GM21360 (cell line): ENCODE measurements at regions not wholly inside any gene's neighbourhood (a gene's known extent, or its start where the extent isn't known, plus 50 kb on each side); places are given as distances from the start of the nearest gene placed in this dataset.

Experiments
- ATAC-seq: cut with Tn5 transposase; IDR thresholded peaks from one replicate; pipeline ENCODE4 v1.9.1; 2021; ENCODE audit warnings: mild to moderate bottlenecking, moderate library complexity; ENCODE audit not compliant: unreplicated experiment

DNA sequence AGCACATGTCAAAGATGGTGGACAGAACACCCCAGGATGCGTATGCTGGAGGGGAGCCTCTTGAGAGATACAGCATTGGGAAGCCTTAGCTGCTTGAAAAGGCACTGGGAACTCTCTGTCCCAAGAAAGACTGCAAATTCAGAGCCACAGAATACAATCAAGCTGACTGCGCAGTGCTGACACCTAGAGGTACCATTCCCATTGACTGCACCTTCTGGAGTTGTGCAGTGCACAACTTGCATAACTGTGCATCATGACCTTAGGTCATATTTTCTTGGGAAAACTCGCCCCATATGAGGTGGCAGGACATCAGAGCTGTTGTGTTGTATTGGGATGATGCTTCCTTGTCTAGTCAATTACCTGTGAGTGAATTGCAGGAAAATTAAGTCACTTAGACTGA is 646.5 kb upstream of the NOX3 start:
- ATAC-seq, result no peak

DNA sequence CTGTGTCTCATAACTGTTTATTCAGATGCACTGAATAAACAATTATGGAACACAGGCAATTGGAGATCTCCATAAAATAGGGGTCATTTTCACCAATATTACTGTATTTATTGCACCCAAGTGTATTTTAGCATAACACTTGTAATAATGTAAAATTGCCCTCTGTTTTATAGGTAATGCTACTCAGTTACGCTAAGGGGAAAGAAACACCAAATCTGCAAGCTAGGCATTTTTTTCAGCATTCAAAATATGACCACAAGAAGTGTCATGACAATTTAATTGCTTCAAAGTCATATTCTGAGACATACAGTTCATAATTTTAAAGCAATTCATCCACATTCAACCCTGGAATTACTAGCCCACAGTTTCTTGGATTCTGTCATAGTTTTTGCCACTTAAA is 643.2 kb upstream of the NOX3 start:
- no peak for ATAC-seq

DNA sequence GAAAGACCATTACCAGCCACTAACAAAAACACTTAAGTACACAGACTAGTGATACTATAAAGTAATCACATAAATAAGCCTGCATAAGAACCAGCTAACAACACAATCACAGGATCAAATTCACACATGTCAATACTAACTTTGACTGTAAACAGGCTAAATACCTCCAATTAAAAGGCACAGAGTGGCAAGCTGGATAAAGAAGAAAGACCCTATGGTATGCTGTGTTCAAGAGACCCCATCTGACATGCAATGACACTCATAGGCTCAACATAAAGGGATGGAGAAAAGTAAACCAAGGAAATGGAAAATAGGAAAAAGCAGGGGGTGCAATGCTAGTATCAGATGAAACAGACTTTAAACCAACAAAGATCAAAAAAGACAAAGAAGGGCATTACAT is 631.8 kb upstream of the NOX3 start:
- no peak for ATAC-seq

DNA sequence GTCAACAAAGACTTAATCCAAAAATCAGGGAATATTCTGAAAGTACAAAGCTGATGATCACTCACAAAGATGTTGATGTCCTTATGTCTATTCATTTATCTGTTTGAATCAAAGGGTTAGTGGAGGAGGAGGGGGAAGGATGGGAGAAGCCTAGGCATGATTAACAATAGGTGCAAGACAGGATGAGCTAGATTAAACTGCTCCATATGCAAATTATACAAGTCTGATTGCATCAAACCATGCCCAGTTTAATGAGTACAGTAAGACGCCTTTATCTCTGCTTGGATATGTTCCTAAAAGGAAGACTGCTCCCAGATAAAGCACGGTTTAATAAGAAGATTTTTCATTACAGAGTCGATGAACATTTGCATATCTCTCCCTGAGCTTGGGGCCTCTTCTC is 626.4 kb upstream of the NOX3 start:
- no peak for ATAC-seq

DNA sequence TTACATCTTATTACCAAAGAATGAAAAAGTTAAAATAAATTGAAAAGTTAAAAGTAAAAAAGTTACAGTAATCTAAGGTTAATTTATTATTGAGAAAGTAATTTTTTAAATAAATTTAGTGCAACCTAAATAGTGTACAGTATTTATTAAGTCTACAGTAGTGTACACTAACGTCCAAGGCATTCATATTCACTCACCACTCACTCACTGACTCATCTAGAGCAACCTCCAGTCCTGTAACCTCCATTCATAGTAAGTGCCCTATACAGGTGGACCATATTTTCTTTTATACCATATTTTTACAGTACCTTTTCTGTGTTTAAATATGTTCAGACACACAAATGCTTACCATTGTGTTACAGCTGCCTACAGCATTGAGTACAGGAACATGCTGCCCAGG is 624.7 kb upstream of the NOX3 start:
- no peak for ATAC-seq

DNA sequence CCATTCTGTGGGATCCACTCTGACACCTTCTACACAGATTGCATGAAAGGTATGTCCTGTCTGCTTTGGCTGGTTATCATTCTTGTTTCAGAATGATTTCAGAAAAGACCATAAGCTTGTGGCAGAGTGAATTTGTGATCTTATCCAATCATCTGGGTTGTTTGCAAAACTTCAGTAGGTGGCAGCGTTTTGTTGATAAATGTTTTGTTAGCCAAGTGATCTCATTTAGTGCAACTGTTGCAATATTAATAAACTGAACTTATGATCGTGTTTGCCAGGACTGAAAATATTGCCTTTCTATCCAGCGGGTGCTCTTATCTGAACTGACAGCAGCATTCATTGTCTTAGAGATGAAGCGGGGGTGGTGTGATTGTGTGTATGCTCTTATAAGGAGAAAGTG is 613.2 kb upstream of the NOX3 start:
- ATAC-seq, result no peak

DNA sequence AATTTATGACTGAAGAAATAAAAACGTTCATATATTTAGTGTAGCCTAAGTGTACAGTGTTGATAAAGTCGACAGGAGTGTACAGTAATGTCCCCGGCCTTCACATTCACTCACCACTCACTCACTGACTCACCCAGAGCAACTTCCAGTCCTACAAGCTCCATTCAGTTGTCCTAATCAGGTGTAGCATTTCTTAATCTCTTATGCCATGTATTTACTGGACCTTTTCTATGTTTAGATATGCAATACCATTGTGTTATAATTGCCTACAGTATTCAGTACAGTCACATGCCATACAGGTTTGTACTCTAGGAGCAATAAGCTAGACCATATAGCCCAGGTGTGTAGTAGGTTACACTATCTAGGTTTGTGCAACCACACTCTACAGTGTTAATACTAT is 610.2 kb upstream of the NOX3 start:
- ATAC-seq, result no peak

DNA sequence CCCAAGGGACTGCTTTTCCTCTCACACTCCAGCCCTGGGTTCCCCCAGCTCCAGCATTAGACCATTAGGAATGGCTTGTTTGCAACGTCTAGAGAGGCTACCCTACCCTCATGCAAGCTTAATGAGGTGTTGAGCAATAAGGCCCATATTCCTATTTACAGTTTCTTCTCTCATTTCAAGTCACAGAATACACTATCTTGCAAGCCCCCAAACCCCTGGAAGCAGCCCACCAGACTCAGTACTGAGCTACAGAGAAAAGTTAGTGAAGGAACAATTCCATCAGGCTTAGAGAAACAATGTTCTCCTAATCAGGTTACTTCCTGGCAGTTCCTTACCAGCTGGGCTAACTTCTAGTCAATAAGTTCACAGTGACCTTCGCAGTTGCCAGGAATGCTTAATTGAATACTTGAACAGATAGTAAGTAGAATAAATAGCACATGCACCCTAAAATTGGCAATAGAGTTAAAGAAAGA is 606.5 kb upstream of the NOX3 start:
- no peak for ATAC-seq

DNA sequence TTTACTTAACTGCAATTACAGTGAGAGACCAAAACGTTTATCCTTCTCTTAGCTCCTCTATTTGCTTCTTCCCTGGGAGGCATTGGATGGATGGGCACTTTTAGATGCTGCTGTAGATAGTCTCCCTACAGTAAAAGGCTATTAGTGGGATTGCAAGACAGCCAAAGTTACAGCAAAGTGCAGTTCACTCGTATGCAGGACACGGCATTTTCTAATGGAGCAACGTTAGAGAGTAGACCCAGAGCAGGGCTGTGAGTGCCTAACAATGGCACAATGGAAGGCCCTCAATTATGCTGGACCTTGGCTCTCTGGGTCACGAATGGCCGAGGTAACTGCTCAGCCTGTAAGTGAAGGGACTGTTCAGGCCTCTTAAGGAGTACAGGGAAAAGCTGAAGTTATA is 605.8 kb upstream of the NOX3 start:
- no peak for ATAC-seq

DNA sequence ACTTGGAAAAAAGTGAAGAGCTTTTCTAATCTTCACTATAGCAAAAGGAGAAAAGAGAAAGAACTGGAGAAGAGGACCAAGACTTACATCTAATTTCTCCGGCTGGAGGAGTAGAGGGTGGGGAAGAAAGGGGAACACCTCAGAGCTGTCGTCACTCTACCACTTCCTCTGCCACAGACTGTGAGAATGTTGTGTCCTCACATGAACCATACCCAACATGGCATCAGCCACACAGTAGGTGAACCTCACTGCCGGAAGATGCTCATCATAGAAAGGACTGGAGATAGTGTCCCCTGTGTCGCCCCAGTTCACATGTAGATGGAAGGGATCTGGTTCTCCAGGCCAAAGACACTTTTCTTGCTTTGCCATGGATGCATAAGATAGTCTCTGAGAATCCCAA is 604.4 kb upstream of the NOX3 start:
- no peak for ATAC-seq

DNA sequence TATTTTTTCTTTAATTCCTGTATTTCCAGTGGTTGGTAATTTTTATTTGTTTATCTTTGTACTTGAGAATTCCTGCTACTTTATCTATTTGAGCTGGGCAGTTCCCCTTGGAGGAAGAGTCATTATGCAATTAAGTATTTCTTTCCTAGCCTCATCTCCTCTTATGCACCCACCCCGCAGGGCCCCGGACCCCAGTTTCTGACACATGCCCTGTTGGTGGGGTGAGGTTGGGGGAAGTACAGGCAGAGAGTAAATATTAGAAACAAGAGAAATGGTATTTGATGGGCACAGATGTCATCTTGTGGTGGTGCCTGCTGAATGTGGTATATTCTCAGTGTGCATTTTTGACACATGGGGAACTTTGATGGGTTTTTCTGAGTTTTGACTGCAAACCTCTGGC is 602.7 kb upstream of the NOX3 start:
- no peak for ATAC-seq

DNA sequence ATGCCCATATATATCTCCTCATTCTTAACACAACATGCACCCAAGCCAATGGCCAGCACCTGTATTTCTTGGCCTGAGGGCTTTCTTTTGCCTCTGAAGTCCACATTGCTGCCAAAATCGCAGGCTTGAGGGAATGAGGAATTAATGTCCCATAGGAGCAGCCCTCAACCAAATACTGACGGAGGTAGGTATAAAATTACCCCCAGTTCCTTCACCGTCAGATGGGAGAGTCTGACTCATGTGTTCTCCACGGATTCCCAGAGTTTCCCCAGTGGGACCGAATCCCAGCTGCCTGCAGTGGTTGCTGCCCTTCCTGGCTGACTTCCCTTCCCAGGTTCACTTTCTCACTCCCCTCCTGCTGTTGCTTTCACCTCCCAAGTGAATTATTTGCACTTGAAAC is 602.2 kb upstream of the NOX3 start:
- ATAC-seq, result no peak

DNA sequence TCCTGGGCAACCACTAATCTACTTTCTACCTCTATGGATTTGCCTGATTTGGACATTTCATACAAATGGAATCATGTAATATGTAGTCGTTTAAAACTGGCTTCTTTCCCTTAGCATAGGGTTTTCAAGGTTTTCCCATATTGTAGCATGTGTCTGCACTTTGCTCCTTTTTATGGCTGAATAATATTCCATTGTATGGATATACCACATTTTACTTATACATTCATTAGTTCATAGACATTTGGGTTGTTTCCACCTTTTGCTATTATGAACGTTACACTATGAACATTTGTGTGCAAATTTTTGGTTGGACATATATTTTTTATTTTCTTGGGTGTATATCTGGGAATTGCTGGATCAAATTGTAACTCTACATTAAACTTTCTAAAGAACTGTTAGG is 600.4 kb upstream of the NOX3 start:
- ATAC-seq, result no peak

DNA sequence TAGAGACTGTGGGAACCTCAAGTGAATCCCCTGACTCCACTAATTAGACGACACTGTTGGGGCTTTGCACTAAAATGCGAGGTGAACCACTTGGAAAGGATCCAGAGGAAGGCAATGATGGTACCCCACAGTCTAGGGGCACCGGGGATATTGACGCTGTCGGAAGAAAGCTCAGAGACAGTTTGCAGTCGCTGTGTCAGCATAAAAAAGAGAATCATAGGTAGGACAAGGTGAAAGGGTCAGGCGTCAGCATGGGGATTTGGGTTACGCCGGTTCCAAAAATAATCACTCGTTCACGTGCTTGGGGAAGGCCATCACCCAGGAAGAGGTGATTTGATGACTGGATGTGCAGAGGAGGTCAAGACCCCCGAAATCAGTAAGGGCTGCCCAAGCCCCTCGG is 598.0 kb upstream of the NOX3 start:
- ATAC-seq, result no peak

DNA sequence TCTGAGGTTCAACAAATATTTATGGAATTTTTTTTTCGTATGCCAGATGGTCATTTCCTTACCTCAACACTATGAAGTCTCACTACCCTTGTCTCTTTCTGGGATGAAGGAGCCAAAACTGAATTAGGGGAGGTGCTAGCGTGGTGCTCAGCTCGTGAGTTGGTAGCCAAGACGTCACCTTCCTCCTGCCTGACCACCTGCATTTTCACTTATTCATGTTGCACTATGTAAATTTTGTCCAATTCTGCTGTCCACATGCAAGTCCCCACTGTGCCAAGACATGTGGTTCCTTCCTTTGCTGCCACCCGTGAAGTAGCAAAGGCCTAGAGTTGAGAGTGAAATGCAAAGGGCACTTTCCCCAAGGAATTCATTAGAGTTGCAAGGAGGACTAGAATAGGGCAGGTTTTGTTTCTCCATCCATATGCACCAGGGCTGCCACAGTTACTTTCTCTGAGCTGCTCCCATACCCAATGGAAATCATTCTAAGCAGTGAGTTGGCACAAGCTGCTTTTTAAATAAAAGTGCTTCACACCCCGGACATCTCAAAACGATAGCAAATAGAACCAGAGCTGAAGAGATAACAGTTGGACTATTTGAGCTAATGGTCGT is 591.3 kb upstream of the NOX3 start:
- no peak for ATAC-seq

DNA sequence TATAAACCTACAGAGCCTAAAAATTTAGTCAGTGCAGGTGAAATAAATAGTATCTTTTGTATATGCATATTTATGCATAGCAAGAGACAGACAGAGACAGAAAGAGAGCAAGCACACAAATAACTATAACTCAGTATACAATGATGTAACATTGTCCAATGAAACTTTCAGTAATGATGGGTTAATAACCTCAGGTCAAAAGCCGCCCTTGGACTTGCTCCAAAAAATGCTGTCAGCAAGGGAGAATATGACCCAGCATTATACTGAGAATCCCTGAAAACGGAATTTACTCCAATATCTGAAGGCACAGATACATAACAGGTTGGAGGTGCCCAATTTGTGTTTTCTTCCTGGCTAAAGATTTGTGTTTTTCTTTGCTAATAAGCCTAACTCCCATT is 590.6 kb upstream of the NOX3 start:
- no peak for ATAC-seq

DNA sequence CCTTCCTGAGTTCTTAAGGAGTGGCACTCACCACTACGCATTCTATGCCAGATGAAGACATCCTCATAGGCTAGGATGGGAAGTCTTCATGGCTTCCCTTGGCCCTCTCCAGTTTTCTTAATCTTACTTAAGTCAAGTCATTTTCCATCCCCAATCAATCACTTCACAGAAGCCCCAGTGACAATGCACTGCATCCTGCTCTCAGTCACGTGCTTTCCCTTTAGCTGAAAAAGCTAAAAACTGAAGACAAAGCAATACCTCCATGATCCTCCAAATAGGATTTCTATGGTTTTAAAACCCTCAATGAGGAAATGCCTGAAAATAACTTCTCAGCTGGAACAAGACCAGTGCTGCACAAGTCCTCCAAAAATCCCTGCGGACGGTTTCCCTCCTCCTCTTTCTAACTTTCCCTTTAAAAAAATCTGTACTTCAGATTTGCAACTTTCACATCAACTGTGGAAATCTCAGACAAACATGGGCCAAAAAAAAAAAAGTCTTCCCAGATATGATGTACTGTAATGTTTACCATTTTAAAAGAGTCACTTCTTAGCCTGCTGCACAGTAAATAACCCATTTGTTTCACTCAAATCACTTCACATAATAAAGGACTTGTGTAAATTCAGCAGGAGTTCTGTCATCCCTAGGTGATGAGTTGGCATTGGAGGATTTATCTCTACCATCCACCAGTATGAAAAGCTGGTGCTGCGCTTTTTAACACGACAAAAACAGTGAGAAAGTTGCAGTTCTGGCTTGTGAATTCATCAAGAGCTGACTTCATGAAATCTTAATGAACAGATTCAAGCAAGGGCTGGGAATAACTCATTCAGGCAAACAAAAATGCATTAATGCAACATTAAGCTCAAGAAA is 590.0 kb upstream of the NOX3 start:
- ATAC-seq, result no peak

DNA sequence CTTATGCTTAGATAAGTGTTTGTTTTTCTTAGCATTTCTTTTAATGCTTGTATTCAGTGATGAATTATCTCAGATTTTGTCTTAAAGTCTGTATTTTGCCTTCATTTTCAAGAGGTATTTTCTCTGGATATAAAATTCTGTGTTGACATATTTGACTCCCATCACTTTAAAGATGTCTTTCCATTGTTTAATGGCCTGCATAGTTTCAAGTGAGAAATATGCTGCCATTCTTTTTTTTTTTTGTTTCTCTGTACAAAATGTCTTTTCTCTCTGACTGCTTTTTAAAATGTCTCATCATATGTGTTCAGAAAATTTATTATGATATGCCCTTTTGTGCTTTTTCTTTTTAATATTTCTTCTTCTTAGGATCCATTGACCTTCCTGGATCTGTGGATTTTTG is 578.0 kb upstream of the NOX3 start:
- no peak for ATAC-seq

DNA sequence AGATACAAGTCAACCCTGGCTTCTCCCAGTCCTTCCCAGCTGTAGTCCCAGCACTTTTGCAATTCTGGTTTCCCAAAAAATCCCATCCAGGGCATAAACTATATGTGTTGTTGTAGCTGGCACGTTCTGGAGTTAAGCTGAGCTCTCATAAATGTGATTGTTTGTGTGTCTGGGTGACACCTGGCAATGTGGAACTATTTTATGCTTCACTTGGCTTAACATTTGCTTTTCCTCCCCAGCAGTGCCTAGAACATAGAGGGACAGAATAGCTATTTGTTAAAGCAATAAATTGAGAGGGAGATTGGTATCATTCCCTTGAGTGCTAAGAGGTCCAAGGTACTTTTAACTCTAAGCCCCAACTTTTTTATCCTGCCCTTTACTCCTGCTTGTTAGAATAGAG is 575.9 kb upstream of the NOX3 start:
- ATAC-seq, result no peak

DNA sequence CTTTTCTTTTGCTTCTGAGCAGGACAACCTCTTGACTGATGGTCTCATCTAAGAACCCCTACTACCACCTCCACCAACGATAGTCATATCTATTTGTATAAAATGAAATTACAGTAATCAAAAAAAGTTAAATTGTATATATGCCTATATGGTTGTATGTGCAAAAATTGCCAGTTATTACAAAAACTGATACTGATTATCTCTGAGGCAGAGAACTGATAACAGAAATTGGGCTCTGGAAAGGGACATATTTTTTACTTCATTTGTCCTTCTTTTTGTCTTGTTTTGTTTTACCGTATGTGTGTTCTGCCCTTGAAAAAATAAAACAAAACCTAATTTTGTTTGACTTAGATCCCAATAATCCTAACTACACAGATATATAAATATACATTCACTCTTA is 574.4 kb upstream of the NOX3 start:
- ATAC-seq, result no peak

DNA sequence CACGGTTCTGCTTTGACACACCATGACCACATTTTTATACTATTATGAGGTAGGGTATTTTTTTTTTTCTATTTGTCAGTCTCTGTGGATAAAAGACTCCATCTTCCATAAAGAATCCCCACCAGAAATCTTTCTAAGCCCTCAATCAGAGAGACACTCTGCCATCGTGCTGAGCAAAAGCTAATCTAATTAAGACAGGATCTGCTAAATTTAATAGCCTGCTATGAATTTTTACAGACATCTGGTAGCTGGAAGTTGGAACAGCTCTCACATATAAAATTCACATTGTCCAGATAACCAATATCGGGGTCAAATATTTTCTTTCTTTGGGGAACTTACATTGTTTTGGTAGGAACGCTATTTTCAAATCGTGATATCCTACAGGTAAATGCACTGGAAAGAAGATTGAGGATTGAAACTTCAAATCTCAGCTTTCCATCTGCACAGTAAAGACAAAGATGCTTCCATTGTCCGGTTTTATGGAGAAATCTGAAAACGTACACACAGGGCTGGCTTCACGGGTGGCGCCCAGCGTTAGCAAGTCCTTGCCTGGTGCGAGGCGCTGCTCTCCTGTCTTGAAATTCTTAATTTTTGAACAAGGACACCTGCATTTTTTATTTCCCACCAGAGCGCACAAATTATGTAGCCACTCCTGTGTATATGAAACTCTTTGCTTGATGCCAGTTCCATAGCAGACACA is 573.8 kb upstream of the NOX3 start:
- no peak for ATAC-seq
